Esophagus squamous epithelium (tissue), 4 donors: ENCODE measurements at regions not wholly inside any gene's neighbourhood (a gene's known extent, or its start where the extent isn't known, plus 50 kb on each side); places are given as distances from the start of the nearest gene placed in this dataset.

ENCODE experiments used
- POLR2A ChIP-seq, 4 donors: fragments of 450-650 bp; IDR thresholded peaks; one replicate each; pipeline ENCODE4 v1.6.1; 2017; ENCODE audit warnings: antibody characterized with exemption in 4 of 4, mild to moderate bottlenecking in 4 of 4, moderate library complexity in 3 of 4
- TF ChIP-seq, protein P1 (sequence below), 6 experiments: fragments of 450-650 bp in 4 of 6; fragments of 200-600 bp in 2 of 6; sonication (generic) in 2 of 6; IDR thresholded peaks; one replicate each; pipeline ENCODE4 v1.5.1; 2016 to 2019; ENCODE audit warnings: antibody characterized with exemption in 6 of 6, mild to moderate bottlenecking in 4 of 6, moderate library complexity in 4 of 6

DNA sequence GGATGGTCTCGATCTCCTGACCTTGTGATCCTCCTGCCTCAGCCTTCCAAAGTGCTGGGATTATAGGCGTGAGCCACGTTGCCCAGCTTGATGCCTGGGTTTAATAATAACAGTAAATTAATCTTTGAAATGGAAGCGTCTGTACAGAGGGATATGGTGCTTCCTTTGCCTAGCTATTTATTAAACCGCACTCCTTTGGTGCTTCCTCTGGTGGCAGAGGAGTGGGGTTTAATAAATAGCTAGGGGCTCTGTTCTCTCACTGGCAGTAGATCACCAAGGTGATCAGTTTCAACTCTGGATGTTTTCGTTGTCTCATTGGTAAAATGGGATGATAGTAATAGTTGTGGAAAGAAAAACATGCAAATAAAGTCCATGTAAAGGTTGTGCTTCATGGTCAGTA lies 1122.5 kb upstream of the WWC1 start:
- TF ChIP-seq, protein P1, sequence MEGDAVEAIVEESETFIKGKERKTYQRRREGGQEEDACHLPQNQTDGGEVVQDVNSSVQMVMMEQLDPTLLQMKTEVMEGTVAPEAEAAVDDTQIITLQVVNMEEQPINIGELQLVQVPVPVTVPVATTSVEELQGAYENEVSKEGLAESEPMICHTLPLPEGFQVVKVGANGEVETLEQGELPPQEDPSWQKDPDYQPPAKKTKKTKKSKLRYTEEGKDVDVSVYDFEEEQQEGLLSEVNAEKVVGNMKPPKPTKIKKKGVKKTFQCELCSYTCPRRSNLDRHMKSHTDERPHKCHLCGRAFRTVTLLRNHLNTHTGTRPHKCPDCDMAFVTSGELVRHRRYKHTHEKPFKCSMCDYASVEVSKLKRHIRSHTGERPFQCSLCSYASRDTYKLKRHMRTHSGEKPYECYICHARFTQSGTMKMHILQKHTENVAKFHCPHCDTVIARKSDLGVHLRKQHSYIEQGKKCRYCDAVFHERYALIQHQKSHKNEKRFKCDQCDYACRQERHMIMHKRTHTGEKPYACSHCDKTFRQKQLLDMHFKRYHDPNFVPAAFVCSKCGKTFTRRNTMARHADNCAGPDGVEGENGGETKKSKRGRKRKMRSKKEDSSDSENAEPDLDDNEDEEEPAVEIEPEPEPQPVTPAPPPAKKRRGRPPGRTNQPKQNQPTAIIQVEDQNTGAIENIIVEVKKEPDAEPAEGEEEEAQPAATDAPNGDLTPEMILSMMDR (IDR thresholded peaks at IDR 0.05), result no peak
- TF ChIP-seq POLR2A (IDR thresholded peaks at IDR 0.05), result no peak
